ENCODE measurements at regions not wholly inside any gene's neighbourhood (a gene's known extent, or its start where the extent isn't known, plus 50 kb on each side); places are given as distances from the start of the nearest gene placed in this dataset.

DNA sequence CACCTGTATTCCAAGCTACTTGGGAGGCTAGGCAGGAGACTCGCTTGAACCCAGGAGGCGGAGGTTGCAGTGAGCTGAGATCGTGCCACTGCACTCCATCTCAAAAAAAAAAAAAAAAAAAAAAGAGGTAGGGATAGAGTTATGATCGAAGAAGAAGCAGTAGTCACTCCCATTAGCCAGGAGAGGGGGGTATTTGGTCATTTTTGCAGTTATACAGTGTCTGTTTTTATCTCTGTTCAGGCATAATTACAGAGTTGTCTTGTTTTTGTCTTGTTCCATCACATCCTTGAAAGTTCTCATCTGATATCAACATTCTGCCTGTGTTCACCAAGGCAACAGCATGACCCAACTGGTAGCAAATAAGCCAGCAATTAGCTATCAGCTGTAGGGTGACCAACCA is 98.5 kb upstream of the TMPO start:
- no peaks in the 10 kb centered on the region for H3K79me2 ChIP-seq (ENCODE audit: low read length)
- peaks cover 4% of the 10 kb centered on the region; the same call in 1 of the 2 replicates for H3K27me3 ChIP-seq (ENCODE audit: low read depth, low read length)
- no peaks in the 10 kb centered on the region for H4K20me1 ChIP-seq (ENCODE audit: insufficient read depth, low read length)
- H3K9ac ChIP-seq (ENCODE audit: low read length), result no peak overlapping the region
- TF ChIP-seq, protein P1, sequence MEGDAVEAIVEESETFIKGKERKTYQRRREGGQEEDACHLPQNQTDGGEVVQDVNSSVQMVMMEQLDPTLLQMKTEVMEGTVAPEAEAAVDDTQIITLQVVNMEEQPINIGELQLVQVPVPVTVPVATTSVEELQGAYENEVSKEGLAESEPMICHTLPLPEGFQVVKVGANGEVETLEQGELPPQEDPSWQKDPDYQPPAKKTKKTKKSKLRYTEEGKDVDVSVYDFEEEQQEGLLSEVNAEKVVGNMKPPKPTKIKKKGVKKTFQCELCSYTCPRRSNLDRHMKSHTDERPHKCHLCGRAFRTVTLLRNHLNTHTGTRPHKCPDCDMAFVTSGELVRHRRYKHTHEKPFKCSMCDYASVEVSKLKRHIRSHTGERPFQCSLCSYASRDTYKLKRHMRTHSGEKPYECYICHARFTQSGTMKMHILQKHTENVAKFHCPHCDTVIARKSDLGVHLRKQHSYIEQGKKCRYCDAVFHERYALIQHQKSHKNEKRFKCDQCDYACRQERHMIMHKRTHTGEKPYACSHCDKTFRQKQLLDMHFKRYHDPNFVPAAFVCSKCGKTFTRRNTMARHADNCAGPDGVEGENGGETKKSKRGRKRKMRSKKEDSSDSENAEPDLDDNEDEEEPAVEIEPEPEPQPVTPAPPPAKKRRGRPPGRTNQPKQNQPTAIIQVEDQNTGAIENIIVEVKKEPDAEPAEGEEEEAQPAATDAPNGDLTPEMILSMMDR (IDR thresholded peaks at IDR 0.05; ENCODE audit: low read depth, low read length), result no peak
- TF ChIP-seq EZH2phosphoT487 (IDR thresholded peaks at IDR 0.05; ENCODE audit: low read depth), result no peak
- no peak overlapping the region for H3K4me3 ChIP-seq (ENCODE audit: low read length)
- H3K4me1 ChIP-seq (ENCODE audit: low read length), result no peaks in the 10 kb centered on the region
- no peaks in the 10 kb centered on the region for H3K36me3 ChIP-seq (replicated peaks; ENCODE audit: low read depth, low read length)
- no peaks in the 10 kb centered on the region for H3K9me3 ChIP-seq (ENCODE audit: insufficient read depth, low read length)
- H3K4me2 ChIP-seq (ENCODE audit: low read length), result no peak overlapping the region
- no peak overlapping the region for H3K27ac ChIP-seq (ENCODE audit: low read length)
- no peak overlapping the region for H2AFZ ChIP-seq (ENCODE audit: low read depth, low read length)

DNA sequence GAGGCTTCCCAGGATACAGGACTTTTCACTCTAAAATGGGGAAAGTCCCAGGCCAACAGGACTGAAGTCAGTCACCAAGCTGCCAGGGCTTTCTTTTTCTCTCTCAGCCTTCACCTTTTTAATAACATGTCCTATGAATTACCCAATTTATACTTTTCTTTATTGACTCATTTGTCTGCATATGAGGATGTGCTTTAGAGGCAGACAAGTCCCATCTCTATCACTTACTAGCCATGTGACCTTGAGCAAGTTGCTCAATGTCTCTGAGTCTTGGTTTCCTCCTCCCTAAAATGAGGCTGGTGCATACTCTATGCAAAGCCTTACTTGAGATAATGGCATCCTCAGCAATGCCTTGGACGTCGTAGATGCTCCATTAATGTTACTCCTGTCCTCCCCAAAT is 98.1 kb upstream of the TMPO start:
- no peak overlapping the region for H3K4me2 ChIP-seq (ENCODE audit: low read length)
- peaks cover 4% of the 10 kb centered on the region; the same call in 1 of the 2 replicates for H3K27me3 ChIP-seq (ENCODE audit: low read depth, low read length)

DNA sequence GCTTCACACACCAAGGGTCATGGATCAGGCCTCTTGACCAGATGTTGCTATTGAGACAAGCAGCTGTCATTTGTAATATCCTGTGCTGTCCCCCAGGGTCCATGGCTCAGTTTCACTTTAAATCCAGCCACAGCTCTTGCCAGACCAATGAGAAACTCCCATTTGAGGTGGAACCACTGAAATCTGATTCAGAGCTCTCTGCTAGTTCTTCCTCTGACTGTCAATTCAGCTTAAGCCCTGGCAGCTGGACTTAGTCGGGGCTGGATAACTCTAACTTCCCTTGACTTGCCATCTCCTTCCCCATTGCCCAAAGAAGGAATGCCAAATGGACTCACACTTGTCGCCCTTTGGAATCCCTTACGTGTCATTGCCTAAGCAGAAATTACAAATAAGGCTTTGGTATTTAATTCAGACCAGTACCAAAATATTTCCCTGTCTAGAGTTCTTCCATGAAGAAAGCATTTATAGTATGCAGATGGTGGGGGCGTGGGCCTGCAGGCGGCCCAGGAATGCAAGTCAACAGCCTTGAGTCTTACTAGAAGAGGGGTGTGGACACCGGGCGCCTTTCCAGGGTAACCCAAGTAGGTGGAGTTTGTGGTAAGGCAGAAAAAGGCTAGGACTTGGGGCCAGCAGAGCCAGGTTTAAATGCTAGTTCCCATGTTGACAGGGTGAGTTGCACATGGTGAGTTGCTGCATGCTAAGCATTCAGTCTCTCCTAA is 96.9 kb upstream of the TMPO start:
- no peak overlapping the region for H2AFZ ChIP-seq (ENCODE audit: low read depth, low read length)
- no peaks in the 10 kb centered on the region for H4K20me1 ChIP-seq (ENCODE audit: insufficient read depth, low read length)
- no peaks in the 10 kb centered on the region for H3K79me2 ChIP-seq (ENCODE audit: low read length)
- H3K4me1 ChIP-seq (ENCODE audit: low read length), result no peaks in the 10 kb centered on the region
- H3K4me2 ChIP-seq (ENCODE audit: low read length), result no peak overlapping the region
- H3K36me3 ChIP-seq (replicated peaks; ENCODE audit: low read depth, low read length), result no peaks in the 10 kb centered on the region
- no peaks in the 10 kb centered on the region; the same call in 1 of the 2 replicates for H3K27me3 ChIP-seq (ENCODE audit: low read depth, low read length)
- H3K27ac ChIP-seq (ENCODE audit: low read length), result no peak overlapping the region
- no peaks in the 10 kb centered on the region for H3K9me3 ChIP-seq (ENCODE audit: insufficient read depth, low read length)
- H3K4me3 ChIP-seq (ENCODE audit: low read length), result no peak overlapping the region
- no peak overlapping the region for H3K9ac ChIP-seq (ENCODE audit: low read length)
- TF ChIP-seq, protein P1 (IDR thresholded peaks at IDR 0.05; ENCODE audit: low read depth, low read length), result no peak
- TF ChIP-seq EZH2phosphoT487 (IDR thresholded peaks at IDR 0.05; ENCODE audit: low read depth), result no peak

More for the DNA sequence above, 98.1 kb upstream of the TMPO start:
- Histone ChIP-seq H3K36me3 (replicated peaks; ENCODE audit: low read depth, low read length) (no peaks in the 10 kb centered on the region), H3K4me3 (ENCODE audit: low read length) (no peak overlapping the region), H3K4me1 (ENCODE audit: low read length) (no peaks in the 10 kb centered on the region), H3K27ac (ENCODE audit: low read length) (no peak overlapping the region), H3K79me2 (ENCODE audit: low read length) (no peaks in the 10 kb centered on the region), H3K9ac (ENCODE audit: low read length) (no peak overlapping the region), H4K20me1 (ENCODE audit: insufficient read depth, low read length) (no peaks in the 10 kb centered on the region), H3K9me3 (ENCODE audit: insufficient read depth, low read length) (no peaks in the 10 kb centered on the region), H2AFZ (ENCODE audit: low read depth, low read length) (no peak overlapping the region)
- TF ChIP-seq, protein P1 (IDR thresholded peaks at IDR 0.05; ENCODE audit: low read depth, low read length), result no peak

DNA sequence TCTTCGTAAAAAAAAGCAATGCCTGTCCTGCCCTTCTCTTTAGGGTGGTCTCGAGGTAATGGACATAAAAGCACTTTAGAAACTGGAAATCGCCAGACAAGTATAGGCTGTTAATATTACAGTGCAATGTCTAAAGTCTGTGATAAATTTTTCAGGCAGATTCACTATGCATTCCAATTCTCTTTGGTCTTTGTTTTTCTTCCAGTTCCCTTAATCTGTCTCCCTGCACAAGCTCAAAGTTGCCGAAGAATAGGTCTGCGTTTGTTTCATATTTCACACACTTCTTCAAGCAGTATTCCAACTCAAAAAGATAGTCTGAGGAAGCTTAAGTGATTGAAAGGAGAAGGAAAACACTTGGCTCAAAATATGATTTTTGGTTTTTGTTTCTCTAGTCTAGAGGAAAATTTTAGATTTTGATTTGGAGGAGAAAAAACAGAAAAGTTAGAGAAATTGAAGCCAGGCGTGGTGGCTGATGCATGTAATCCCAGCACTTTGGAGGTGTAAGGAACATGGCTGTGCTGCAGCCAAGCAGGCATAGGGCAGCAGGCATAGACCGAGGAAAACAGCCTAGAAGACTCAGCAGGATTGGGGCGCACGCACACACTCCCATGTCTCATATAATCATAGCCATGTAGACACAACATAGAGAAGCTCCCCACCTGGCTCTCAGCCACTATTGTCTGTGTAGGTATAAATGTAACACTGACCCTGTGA is 96.2 kb upstream of the TMPO start:
- H3K4me2 ChIP-seq (ENCODE audit: low read length), result no peak overlapping the region
- no peaks in the 10 kb centered on the region; the same call in 1 of the 2 replicates for H3K27me3 ChIP-seq (ENCODE audit: low read depth, low read length)
- H2AFZ ChIP-seq (ENCODE audit: low read depth, low read length), result no peak overlapping the region
- no peaks in the 10 kb centered on the region for H3K36me3 ChIP-seq (replicated peaks; ENCODE audit: low read depth, low read length)
- no peaks in the 10 kb centered on the region for H3K4me1 ChIP-seq (ENCODE audit: low read length)
- TF ChIP-seq EZH2phosphoT487 (IDR thresholded peaks at IDR 0.05; ENCODE audit: low read depth), result no peak
- TF ChIP-seq, protein P1 (IDR thresholded peaks at IDR 0.05; ENCODE audit: low read depth, low read length), result no peak
- no peaks in the 10 kb centered on the region for H3K9me3 ChIP-seq (ENCODE audit: insufficient read depth, low read length)
- H4K20me1 ChIP-seq (ENCODE audit: insufficient read depth, low read length), result no peaks in the 10 kb centered on the region
- H3K9ac ChIP-seq (ENCODE audit: low read length), result no peak overlapping the region
- H3K4me3 ChIP-seq (ENCODE audit: low read length), result no peak overlapping the region
- no peaks in the 10 kb centered on the region for H3K79me2 ChIP-seq (ENCODE audit: low read length)
- H3K27ac ChIP-seq (ENCODE audit: low read length), result no peak overlapping the region

Data from OCI-LY3 (cell line).